PC-9 (cell line): ENCODE measurements at regions not wholly inside any gene's neighbourhood (a gene's known extent, or its start where the extent isn't known, plus 50 kb on each side); places are given as distances from the start of the nearest gene placed in this dataset.

Source experiments
- BruUV-seq: library from RNA; stranded (reverse); fragments of 400-500 nt; replicated peaks from 2 replicates; lab custom pipeline; 2021; lab: Mats Ljungman, UMichigan
- CTCF ChIA-PET: fragments of 300-600 bp; sonication (Branson Sonifier 250); formaldehyde crosslinking; loops from one replicate; lab custom pipeline; 2022; ENCODE audit warnings: antibody characterized with exemption; lab: Charles Lee
- POLR2A ChIA-PET: fragments of 300-600 bp; sonication (Branson Sonifier 250); formaldehyde crosslinking; loops from one replicate; lab custom pipeline; 2022; ENCODE audit warnings: antibody characterized with exemption; ENCODE audit not compliant: unreplicated experiment; lab: Charles Lee
- DNase-seq, 2 experiments: peaks; one replicate each; pipeline versions ENCODE4 v3.0.0 to v3.0.0-alpha.2; 2015 to 2022; ENCODE audit warnings: mixed read lengths in 1 of 2
- H2AFZ ChIP-seq: fragments of 200-600 bp; sonication (generic); 2 replicates; pipeline ENCODE4 v1.8.1; 2017; ENCODE audit warnings: antibody characterized with exemption
- H3F3A ChIP-seq: fragments of 200-600 bp; sonication (generic); 2 replicates; pipeline ENCODE4 v1.8.1; 2017; ENCODE audit warnings: antibody characterized with exemption, mild to moderate bottlenecking, low read depth; ENCODE audit not compliant: insufficient read depth
- H3K27ac ChIP-seq: fragments of 200-600 bp; sonication (generic); 2 replicates; pipeline ENCODE4 v1.6.1; 2016; ENCODE audit warnings: mixed run types
- H3K27me3 ChIP-seq: fragments of 200-600 bp; sonication (generic); 2 replicates; pipeline ENCODE4 v1.6.1; 2016; ENCODE audit warnings: low read depth, mixed run types; ENCODE audit not compliant: insufficient read depth
- H3K36me3 ChIP-seq: fragments of 200-600 bp; sonication (generic); 2 replicates; pipeline ENCODE4 v1.6.1; 2016; ENCODE audit warnings: low read depth, mixed run types
- H3K4me1 ChIP-seq: fragments of 200-600 bp; sonication (generic); replicated peaks from 2 replicates; pipeline ENCODE4 v1.6.1; 2016; ENCODE audit warnings: mixed run types; ENCODE audit not compliant: insufficient read depth
- H3K4me2 ChIP-seq: fragments of 200-600 bp; sonication (generic); 2 replicates; pipeline ENCODE4 v1.6.1; 2017; ENCODE audit warnings: mixed run types
- H3K4me3 ChIP-seq: fragments of 200-600 bp; sonication (generic); 2 replicates; pipeline ENCODE4 v1.6.1; 2016; ENCODE audit warnings: mixed run types
- H3K79me2 ChIP-seq: fragments of 200-600 bp; sonication (generic); 2 replicates; pipeline ENCODE4 v1.6.1; 2017; ENCODE audit warnings: low read depth, mixed run types
- H3K9me2 ChIP-seq: fragments of 200-600 bp; sonication (generic); 2 replicates; pipeline ENCODE4 v1.8.1; 2017; ENCODE audit warnings: mild to moderate bottlenecking; ENCODE audit not compliant: insufficient read depth
- H3K9me3 ChIP-seq: fragments of 200-600 bp; sonication (generic); 2 replicates; pipeline ENCODE4 v1.8.1; 2016; ENCODE audit warnings: low read depth; ENCODE audit not compliant: insufficient read depth
- H4K20me1 ChIP-seq: fragments of 200-600 bp; sonication (generic); 2 replicates; pipeline ENCODE4 v1.8.1; 2017; ENCODE audit not compliant: insufficient read depth
- EZH2 ChIP-seq: fragments of 200-600 bp; sonication (generic); IDR thresholded peaks from 2 replicates; pipeline ENCODE4 v1.8.0; 2017; ENCODE audit warnings: antibody characterized with exemption, low read depth
- intact Hi-C: fragments of 100-400 bp; cut with micrococcal nuclease; formaldehyde crosslinking; loops from one replicate; pipeline ENCODE4 v1.10.0; 2022; ENCODE audit not compliant: unreplicated experiment
- TF ChIP-seq, protein P1 (sequence below): fragments of 200-600 bp; sonication (generic); conservative IDR thresholded peaks from 2 replicates; pipeline ENCODE4 v1.6.1; 2017; ENCODE audit warnings: mixed run types, antibody characterized with exemption, mild to moderate bottlenecking, moderate library complexity

DNA sequence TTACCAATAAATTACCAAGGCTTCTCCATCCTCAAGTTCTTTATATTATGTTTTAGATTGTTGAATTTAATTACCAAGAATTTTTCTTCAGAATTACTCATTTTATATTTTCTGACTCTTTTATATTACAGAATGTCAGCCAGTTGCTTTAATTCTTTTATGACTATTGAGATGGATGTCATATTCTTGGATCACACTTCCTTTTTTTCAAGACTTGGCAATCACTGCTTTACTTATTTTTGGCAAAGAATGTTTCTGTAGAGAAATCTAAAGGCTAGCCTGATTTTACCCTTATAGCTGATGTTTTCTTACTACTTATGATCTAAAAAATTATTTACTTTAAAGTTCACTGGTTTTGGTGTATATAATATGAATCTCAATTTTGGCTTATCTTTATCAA, 721.1 kb upstream of the TMPRSS15 start:
- Histone ChIP-seq H3K9me2 (no peaks in the 10 kb centered on the region), H3K4me1 (no peaks in the 10 kb centered on the region), H3K79me2 (no peaks in the 10 kb centered on the region), H3K27ac (no peak overlapping the region), H3K36me3 (no peaks in the 10 kb centered on the region), H3K27me3 (no peaks in the 10 kb centered on the region), H2AFZ (no peak overlapping the region), H3K9me3 (no peaks in the 10 kb centered on the region), H3K4me2 (no peak overlapping the region), H3F3A (no peaks in the 10 kb centered on the region), H4K20me1 (no peaks in the 10 kb centered on the region; the same call in 1 of the 2 replicates), H3K4me3 (no peak overlapping the region)
- no TSS peak for BruUV-seq
- DNase-seq = no peak
- intact Hi-C loops = no loop called here
- ChIA-PET POLR2A (no interaction called here), CTCF (no interaction called here)
- TF ChIP-seq EZH2 = no peak
- TF ChIP-seq, protein P1, sequence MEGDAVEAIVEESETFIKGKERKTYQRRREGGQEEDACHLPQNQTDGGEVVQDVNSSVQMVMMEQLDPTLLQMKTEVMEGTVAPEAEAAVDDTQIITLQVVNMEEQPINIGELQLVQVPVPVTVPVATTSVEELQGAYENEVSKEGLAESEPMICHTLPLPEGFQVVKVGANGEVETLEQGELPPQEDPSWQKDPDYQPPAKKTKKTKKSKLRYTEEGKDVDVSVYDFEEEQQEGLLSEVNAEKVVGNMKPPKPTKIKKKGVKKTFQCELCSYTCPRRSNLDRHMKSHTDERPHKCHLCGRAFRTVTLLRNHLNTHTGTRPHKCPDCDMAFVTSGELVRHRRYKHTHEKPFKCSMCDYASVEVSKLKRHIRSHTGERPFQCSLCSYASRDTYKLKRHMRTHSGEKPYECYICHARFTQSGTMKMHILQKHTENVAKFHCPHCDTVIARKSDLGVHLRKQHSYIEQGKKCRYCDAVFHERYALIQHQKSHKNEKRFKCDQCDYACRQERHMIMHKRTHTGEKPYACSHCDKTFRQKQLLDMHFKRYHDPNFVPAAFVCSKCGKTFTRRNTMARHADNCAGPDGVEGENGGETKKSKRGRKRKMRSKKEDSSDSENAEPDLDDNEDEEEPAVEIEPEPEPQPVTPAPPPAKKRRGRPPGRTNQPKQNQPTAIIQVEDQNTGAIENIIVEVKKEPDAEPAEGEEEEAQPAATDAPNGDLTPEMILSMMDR = no peak

- no peaks in the 10 kb centered on the region for H3K4me1 ChIP-seq
- intact Hi-C loops = no loop called here
- DNase-seq = no peak
- no peak overlapping the region for H3K27ac ChIP-seq
- no peaks in the 10 kb centered on the region for H3K9me2 ChIP-seq
- H3K4me2 ChIP-seq = no peak overlapping the region
- no peaks in the 10 kb centered on the region for H3K36me3 ChIP-seq
- no peaks in the 10 kb centered on the region for H3F3A ChIP-seq
- H3K9me3 ChIP-seq = no peaks in the 10 kb centered on the region
- ChIA-PET POLR2A (no interaction called here), CTCF (no interaction called here)
- no peaks in the 10 kb centered on the region for H3K27me3 ChIP-seq
- TF ChIP-seq, protein P1 = no peak
- TF ChIP-seq EZH2 = no peak
- no peak overlapping the region for H3K4me3 ChIP-seq
- H3K79me2 ChIP-seq = no peaks in the 10 kb centered on the region
- BruUV-seq = no TSS peak
- H4K20me1 ChIP-seq = no peaks in the 10 kb centered on the region; the same call in 1 of the 2 replicates
- H2AFZ ChIP-seq = no peak overlapping the region
These were observed 726.9 kb upstream of the TMPRSS15 start for GRCh38 chr21:19130379-19131028.

- TF ChIP-seq EZH2 = no peak
- TF ChIP-seq, protein P1 = no peak
- intact Hi-C loops = no loop called here
- no TSS peak for BruUV-seq
- no peaks in the 10 kb centered on the region for H3K9me2 ChIP-seq
- H3F3A ChIP-seq = no peaks in the 10 kb centered on the region
- no peak overlapping the region for H2AFZ ChIP-seq
- no peak for DNase-seq
- no peaks in the 10 kb centered on the region for H4K20me1 ChIP-seq
- ChIA-PET POLR2A (no interaction called here), CTCF (no interaction called here)
- no peaks in the 10 kb centered on the region for H3K79me2 ChIP-seq
- H3K4me3 ChIP-seq = no peak overlapping the region
- H3K27me3 ChIP-seq = no peaks in the 10 kb centered on the region
- no peaks in the 10 kb centered on the region for H3K9me3 ChIP-seq
- H3K27ac ChIP-seq = no peak overlapping the region
- H3K4me2 ChIP-seq = no peak overlapping the region
- H3K36me3 ChIP-seq = no peaks in the 10 kb centered on the region
- H3K4me1 ChIP-seq = no peaks in the 10 kb centered on the region
These were observed 737.9 kb upstream of the TMPRSS15 start for GRCh38 chr21:19141511-19141910.
